HCT116 (cell line): ENCODE measurements at regions not wholly inside any gene's neighbourhood (a gene's known extent, or its start where the extent isn't known, plus 50 kb on each side); places are given as distances from the start of the nearest gene placed in this dataset.

ENCODE experiments used
- ATAC-seq: fragments of 200-7000 bp; cut with Tn5 transposase; 2 replicates; pipeline ENCODE4 v1.9.1; 2020; ENCODE audit warnings: mild to moderate bottlenecking, moderate library complexity
- BruUV-seq: library from RNA; stranded (reverse); fragments of 400-500 nt; replicated peaks from 2 replicates; lab custom pipeline; 2021; lab: Mats Ljungman, UMichigan
- CTCF ChIA-PET: fragments of 300-600 bp; sonication (Branson Sonifier 250); formaldehyde crosslinking; loops from one replicate; lab custom pipeline; 2021; ENCODE audit warnings: antibody characterized with exemption; lab: Charles Lee
- POLR2A ChIA-PET: fragments of 300-600, 350-600 bp; sonication (Branson Sonifier 250); formaldehyde crosslinking; loops from one replicate; lab custom pipeline; 2021; ENCODE audit warnings: antibody characterized with exemption; lab: Charles Lee
- RAD21 ChIA-PET, 2 experiments: fragments of 300-600 bp; sonication (Branson Sonifier 250); formaldehyde crosslinking; loops; one replicate each; lab custom pipeline; 2023; ENCODE audit warnings: low total read pairs in 2 of 2; ENCODE audit not compliant: uncharacterized antibody in 2 of 2, unreplicated experiment in 2 of 2, low non-redundant PET in 1 of 2; lab: Charles Lee
- DNase-seq: peaks from one replicate; pipeline ENCODE4 v3.0.0-alpha.2; 2010; ENCODE audit warnings: low read depth, low spot score
- H2AFZ ChIP-seq: fragments of 200-600 bp; shearing (Covaris generic), sonication (generic); 2 replicates; pipeline ENCODE4 v1.6.1; 2017; ENCODE audit warnings: low read depth, mixed run types, mixed read lengths, antibody characterized with exemption, low read length; ENCODE audit not compliant: poor library complexity, severe bottlenecking
- H3K27ac ChIP-seq: 2 replicates; pipeline ENCODE4 v1.5.1; 2012; ENCODE audit warnings: low read depth, low read length
- H3K27me3 ChIP-seq: fragments of 200-600 bp; sonication (generic); 2 replicates; pipeline ENCODE4 v1.6.1; 2016; ENCODE audit warnings: mixed run types, low read length, mixed read lengths; ENCODE audit not compliant: insufficient read depth
- H3K36me3 ChIP-seq, 2 experiments: fragments of 200-500 bp in 1 of 2; fragments of 200-600 bp in 1 of 2; sonication (Bioruptor generic) in 1 of 2; sonication (generic) in 1 of 2; 2 replicates each; pipeline versions ENCODE4 v1.5.1 to v1.6.1; 2014 to 2016; ENCODE audit warnings: low read length in 2 of 2, inconsistent platforms in 1 of 2, mixed read lengths in 1 of 2, mixed run types in 1 of 2; ENCODE audit not compliant: insufficient read depth in 2 of 2, control insufficient read depth in 1 of 2
- H3K4me1 ChIP-seq, 2 experiments: fragments of 200-600 bp in 1 of 2; sonication (generic) in 1 of 2; 2 replicates each; pipeline versions ENCODE4 v1.5.1 to v1.6.1; 2012 to 2017; ENCODE audit warnings: low read length in 2 of 2, inconsistent platforms in 1 of 2, mild to moderate bottlenecking in 1 of 2, mixed read lengths in 1 of 2, mixed run types in 1 of 2, moderate library complexity in 1 of 2; ENCODE audit not compliant: insufficient read depth in 2 of 2, control insufficient read depth in 1 of 2
- H3K4me2 ChIP-seq: fragments of 200-600 bp; sonication (generic); 2 replicates; pipeline ENCODE4 v1.6.1; 2017; ENCODE audit warnings: mixed run types, low read length, mixed read lengths
- H3K4me3 ChIP-seq, 2 experiments: fragments of 200-600 bp in 1 of 2; sonication (generic) in 1 of 2; replicated peaks in 1 of 2; 2 replicates each; pipeline ENCODE4 v1.5.1; 2011 to 2016; ENCODE audit warnings: low read length in 2 of 2, control low read depth in 1 of 2, low read depth in 1 of 2, mild to moderate bottlenecking in 1 of 2, mixed read lengths in 1 of 2, mixed run types in 1 of 2
- H3K79me2 ChIP-seq: fragments of 200-600 bp; sonication (generic); 2 replicates; pipeline ENCODE4 v1.6.1; 2017; ENCODE audit warnings: mild to moderate bottlenecking, mixed run types, low read length, moderate library complexity, mixed read lengths; ENCODE audit not compliant: insufficient read depth
- H3K9ac ChIP-seq: fragments of 200-600 bp; sonication (generic); 2 replicates; pipeline ENCODE4 v1.6.1; 2016; ENCODE audit warnings: low read length, mixed read lengths
- H3K9me2 ChIP-seq: fragments of 200-600 bp; sonication (generic), shearing (Covaris generic); 2 replicates; pipeline ENCODE4 v1.6.1; 2017; ENCODE audit warnings: mixed run types, mild to moderate bottlenecking, moderate library complexity; ENCODE audit not compliant: insufficient read depth
- H3K9me3 ChIP-seq, 2 experiments: fragments of 200-500 bp in 1 of 2; fragments of 200-600 bp in 1 of 2; sonication (Bioruptor generic) in 1 of 2; sonication (generic) in 1 of 2; 2 replicates each; pipeline ENCODE4 v1.6.1; 2014 to 2017; ENCODE audit warnings: low read length in 2 of 2, mixed read lengths in 2 of 2, inconsistent platforms in 1 of 2, low read depth in 1 of 2, mild to moderate bottlenecking in 1 of 2, mixed run types in 1 of 2, moderate library complexity in 1 of 2; ENCODE audit not compliant: control insufficient read depth in 1 of 2, insufficient read depth in 1 of 2
- H4K20me1 ChIP-seq: fragments of 200-600 bp; sonication (generic), shearing (Covaris generic); 2 replicates; pipeline ENCODE4 v1.6.1; 2017; ENCODE audit warnings: mixed run types, mild to moderate bottlenecking, moderate library complexity; ENCODE audit not compliant: insufficient read depth
- CEBPB ChIP-seq: IDR thresholded peaks from 2 replicates; pipeline ENCODE4 v1.6.1; 2012; ENCODE audit warnings: low read depth
- CTCF ChIP-seq, 3 experiments: fragments of 200-600 bp in 1 of 3; sonication (generic) in 1 of 3; IDR thresholded peaks in 2 of 3; conservative IDR thresholded peaks in 1 of 3; 2 replicates each; pipeline ENCODE4 v1.5.1; 2012 to 2017; ENCODE audit warnings: low read depth in 2 of 3, low read length in 2 of 3, antibody characterized with exemption in 1 of 3, borderline replicate concordance in 1 of 3, control low read depth in 1 of 3, mild to moderate bottlenecking in 1 of 3, mixed read lengths in 1 of 3, mixed run types in 1 of 3, moderate library complexity in 1 of 3; ENCODE audit not compliant: insufficient read depth in 1 of 3
- ELF1 ChIP-seq: IDR thresholded peaks from 2 replicates; pipeline ENCODE4 v1.6.1; 2012; ENCODE audit warnings: low read depth, borderline replicate concordance
- EZH2phosphoT487 ChIP-seq: fragments of 200-600 bp; IDR thresholded peaks from 2 replicates; pipeline ENCODE4 v1.6.1; 2018; ENCODE audit warnings: antibody characterized with exemption, borderline replicate concordance
- JUND ChIP-seq: IDR thresholded peaks from 2 replicates; pipeline ENCODE4 v1.6.1; 2012
- MAX ChIP-seq: IDR thresholded peaks from 2 replicates; pipeline ENCODE4 v1.6.1; 2012
- REST ChIP-seq: IDR thresholded peaks from 2 replicates; pipeline ENCODE4 v1.6.1; 2012; ENCODE audit warnings: low read depth
- SP1 ChIP-seq: IDR thresholded peaks from 2 replicates; pipeline ENCODE4 v1.6.1; 2012; ENCODE audit warnings: low read depth
- ZBTB33 ChIP-seq: IDR thresholded peaks from 2 replicates; pipeline ENCODE4 v1.6.1; 2011; ENCODE audit warnings: mild to moderate bottlenecking, low read length, moderate library complexity; ENCODE audit not compliant: insufficient replicate concordance; ENCODE audit errors: extremely low read depth
- ZFX ChIP-seq: fragments of 450-650 bp; IDR thresholded peaks from 2 replicates; pipeline ENCODE4 v1.6.1; 2017
- intact Hi-C: fragments of 100-400 bp; cut with micrococcal nuclease; formaldehyde crosslinking; loops from 2 replicates; pipeline ENCODE4 v1.10.0; 2022

GRCh38 chr1:229203030-229203751, 67.7 kb upstream of the RAB4A start:
- ATAC-seq (peak; percentile 81), DNase-seq (peak; percentile 57)
- H2AFZ ChIP-seq = no peak overlapping the region
- TF ChIP-seq SP1 (peak; percentile 71), ZFX (no peak)
- ChIA-PET RAD21 (no interaction called here), CTCF (no interaction called here), POLR2A (no interaction called here)
- H3K9me3 ChIP-seq = no peaks in the 10 kb centered on the region
- H3K4me3 ChIP-seq = no peak overlapping the region
- H4K20me1 ChIP-seq = no peaks in the 10 kb centered on the region
- BruUV-seq = no TSS peak
- H3K4me2 ChIP-seq = no peak overlapping the region
- H3K9me2 ChIP-seq = no peaks in the 10 kb centered on the region
- no peaks in the 10 kb centered on the region for H3K79me2 ChIP-seq
- H3K36me3 ChIP-seq = no peaks in the 10 kb centered on the region
- intact Hi-C loops = no loop called here
- no peaks in the 10 kb centered on the region for H3K27me3 ChIP-seq
- no peak overlapping the region for H3K27ac ChIP-seq
- H3K9ac ChIP-seq = no peak overlapping the region
- H3K4me1 ChIP-seq = peaks cover 15% of the 10 kb centered on the region in 2 experiments; a peak in 3 of 4 replicates

GRCh38 chr1:229203991-229204632, 66.8 kb upstream of the RAB4A start:
- H3K27ac ChIP-seq = no peak overlapping the region
- H3K4me1 ChIP-seq = peaks cover 13% of the 10 kb centered on the region in 2 experiments; a peak in 3 of 4 replicates
- H4K20me1 ChIP-seq = no peaks in the 10 kb centered on the region
- ChIA-PET RAD21 (no interaction called here), POLR2A (no interaction called here), CTCF (no interaction called here)
- H3K36me3 ChIP-seq = no peaks in the 10 kb centered on the region
- no peaks in the 10 kb centered on the region for H3K9me3 ChIP-seq
- no peak overlapping the region for H3K9ac ChIP-seq
- no peak for DNase-seq
- no peaks in the 10 kb centered on the region for H3K79me2 ChIP-seq
- no TSS peak for BruUV-seq
- no peak for ATAC-seq
- no peak overlapping the region for H3K4me3 ChIP-seq
- intact Hi-C loops = no loop called here
- H3K4me2 ChIP-seq = no peak overlapping the region
- H2AFZ ChIP-seq = no peak overlapping the region
- no peaks in the 10 kb centered on the region for H3K9me2 ChIP-seq
- no peaks in the 10 kb centered on the region for H3K27me3 ChIP-seq
- no peak for TF ChIP-seq JUND
- no peak for TF ChIP-seq EZH2phosphoT487
- no peak for TF ChIP-seq CTCF (IDR thresholded peaks at IDR 0.05 in 2 of 3, conservative IDR thresholded peaks at IDR 0.05 in 1 of 3; ENCODE audit: borderline replicate concordance in 1 of 3, insufficient read depth in 1 of 3, low read depth in 2 of 3, low read length in 2 of 3)
- no peak for TF ChIP-seq REST
- TF ChIP-seq CEBPB = no peak
- TF ChIP-seq MAX = no peak
- no peak for TF ChIP-seq ZBTB33
- TF ChIP-seq ELF1 = no peak
